Gastroesophageal sphincter (tissue), 3 donors: ENCODE measurements at regions not wholly inside any gene's neighbourhood (a gene's known extent, or its start where the extent isn't known, plus 50 kb on each side); places are given as distances from the start of the nearest gene placed in this dataset.

Experiments used
- EP300 ChIP-seq: sonication (generic); formaldehyde crosslinking; IDR thresholded peaks from one replicate; pipeline ENCODE4 v1.6.1; 2017; ENCODE audit warnings: antibody characterized with exemption, mild to moderate bottlenecking
- POLR2A ChIP-seq, 2 donors: fragments of 450-650 bp; IDR thresholded peaks; one replicate each; pipeline ENCODE4 v1.6.1; 2017; ENCODE audit warnings: antibody characterized with exemption in 2 of 2, mild to moderate bottlenecking in 2 of 2, moderate library complexity in 1 of 2
- POLR2AphosphoS5 ChIP-seq: sonication (generic); formaldehyde crosslinking; IDR thresholded peaks from one replicate; pipeline ENCODE4 v1.6.1; 2017; ENCODE audit warnings: antibody characterized with exemption
- TF ChIP-seq, protein P1 (sequence below), 4 experiments: fragments of 200-600 bp in 2 of 4; fragments of 450-650 bp in 2 of 4; sonication (generic) in 1 of 4; IDR thresholded peaks; one replicate each; pipeline ENCODE4 v1.5.1; 2017 to 2019; ENCODE audit warnings: antibody characterized with exemption in 4 of 4, mild to moderate bottlenecking in 2 of 4, moderate library complexity in 2 of 4

DNA sequence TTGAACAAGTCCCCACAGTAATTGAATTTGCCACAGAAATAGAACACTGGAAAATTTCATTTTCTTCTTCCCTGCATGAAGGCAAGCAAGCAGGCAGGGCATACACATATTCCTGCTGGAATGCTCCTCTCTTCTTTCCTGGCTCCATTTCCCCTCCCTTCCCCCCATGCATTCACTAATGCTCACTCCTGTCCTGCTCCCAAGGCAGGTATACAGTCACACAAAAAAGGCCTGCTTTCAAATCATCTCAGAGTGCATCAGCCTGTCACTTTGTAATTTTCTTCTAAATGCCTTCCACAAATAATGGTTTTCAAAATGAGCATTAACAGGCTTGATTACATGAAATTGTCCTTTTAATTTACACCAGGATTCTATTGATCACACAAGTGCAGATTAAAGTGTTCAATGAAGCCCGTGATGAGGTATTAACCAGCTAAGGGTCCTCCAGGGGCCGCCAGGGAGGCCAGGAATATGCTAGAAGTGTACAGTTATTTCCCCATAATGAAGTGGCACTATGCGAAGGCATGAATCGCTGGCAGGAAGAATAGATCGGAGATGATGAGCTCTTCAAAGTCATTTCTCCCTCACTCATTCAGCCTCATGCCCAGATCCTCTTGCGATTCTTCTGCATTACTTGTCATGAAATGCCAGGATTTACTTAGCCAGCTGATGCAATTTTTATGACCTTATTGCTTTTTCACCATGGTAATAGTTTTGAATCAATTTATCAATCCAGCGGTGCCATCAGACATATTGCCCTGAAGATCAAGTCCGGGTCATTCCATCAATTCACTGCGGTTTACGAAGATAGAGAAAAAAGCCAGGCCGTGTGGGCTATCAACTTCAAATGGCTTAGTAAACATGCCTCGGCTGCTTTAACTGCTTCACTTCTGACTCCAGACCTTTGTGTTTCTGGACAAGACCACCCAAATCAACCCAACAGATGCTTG is 243.5 kb downstream of the GPAT3 start:
- TF ChIP-seq, protein P1, sequence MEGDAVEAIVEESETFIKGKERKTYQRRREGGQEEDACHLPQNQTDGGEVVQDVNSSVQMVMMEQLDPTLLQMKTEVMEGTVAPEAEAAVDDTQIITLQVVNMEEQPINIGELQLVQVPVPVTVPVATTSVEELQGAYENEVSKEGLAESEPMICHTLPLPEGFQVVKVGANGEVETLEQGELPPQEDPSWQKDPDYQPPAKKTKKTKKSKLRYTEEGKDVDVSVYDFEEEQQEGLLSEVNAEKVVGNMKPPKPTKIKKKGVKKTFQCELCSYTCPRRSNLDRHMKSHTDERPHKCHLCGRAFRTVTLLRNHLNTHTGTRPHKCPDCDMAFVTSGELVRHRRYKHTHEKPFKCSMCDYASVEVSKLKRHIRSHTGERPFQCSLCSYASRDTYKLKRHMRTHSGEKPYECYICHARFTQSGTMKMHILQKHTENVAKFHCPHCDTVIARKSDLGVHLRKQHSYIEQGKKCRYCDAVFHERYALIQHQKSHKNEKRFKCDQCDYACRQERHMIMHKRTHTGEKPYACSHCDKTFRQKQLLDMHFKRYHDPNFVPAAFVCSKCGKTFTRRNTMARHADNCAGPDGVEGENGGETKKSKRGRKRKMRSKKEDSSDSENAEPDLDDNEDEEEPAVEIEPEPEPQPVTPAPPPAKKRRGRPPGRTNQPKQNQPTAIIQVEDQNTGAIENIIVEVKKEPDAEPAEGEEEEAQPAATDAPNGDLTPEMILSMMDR (IDR thresholded peaks at IDR 0.05), result no peak
- TF ChIP-seq POLR2AphosphoS5, result no peak
- TF ChIP-seq POLR2A (IDR thresholded peaks at IDR 0.05), result no peak
- TF ChIP-seq EP300, result no peak
